ENCODE measurements at regions not wholly inside any gene's neighbourhood (a gene's known extent, or its start where the extent isn't known, plus 50 kb on each side); places are given as distances from the start of the nearest gene placed in this dataset.

GRCh38 chr2:22694856-22695255 lies 690.1 kb upstream of the KLHL29 start:
- no peak overlapping the region for H3K4me3 ChIP-seq (replicated peaks in 1 of 2; ENCODE audit: low read depth in 2 of 2, low read length in 2 of 2)
- TF ChIP-seq CTCF (IDR thresholded peaks at IDR 0.05; ENCODE audit: low read depth, low read length), result no peak
- no peak for DNase-seq (ENCODE audit: low read depth in 2 of 2)

- H3K4me3 ChIP-seq (replicated peaks in 1 of 2; ENCODE audit: low read depth in 2 of 2, low read length in 2 of 2), result no peak overlapping the region
- TF ChIP-seq CTCF (IDR thresholded peaks at IDR 0.05; ENCODE audit: low read depth, low read length), result no peak
- DNase-seq (ENCODE audit: low read depth in 2 of 2), result no peak
Observed at GRCh38 chr2:22697054-22697788, 687.8 kb upstream of the KLHL29 start.

- no peak for TF ChIP-seq CTCF (IDR thresholded peaks at IDR 0.05; ENCODE audit: low read depth, low read length)
- DNase-seq (ENCODE audit: low read depth in 2 of 2), result no peak
- no peak overlapping the region for H3K4me3 ChIP-seq (replicated peaks in 1 of 2; ENCODE audit: low read depth in 2 of 2, low read length in 2 of 2)
Observed at GRCh38 chr2:22701561-22702160, 683.3 kb upstream of the KLHL29 start.

GRCh38 chr2:22703286-22703920 lies 681.6 kb upstream of the KLHL29 start:
- no peak for TF ChIP-seq CTCF (IDR thresholded peaks at IDR 0.05; ENCODE audit: low read depth, low read length)
- H3K4me3 ChIP-seq (replicated peaks in 1 of 2; ENCODE audit: low read depth in 2 of 2, low read length in 2 of 2), result no peak overlapping the region
- DNase-seq (ENCODE audit: low read depth in 2 of 2), result no peak

GRCh38 chr2:22719396-22719795 lies 665.6 kb upstream of the KLHL29 start:
- DNase-seq (ENCODE audit: low read depth in 2 of 2), result no peak
- TF ChIP-seq CTCF (IDR thresholded peaks at IDR 0.05; ENCODE audit: low read depth, low read length), result no peak
- H3K4me3 ChIP-seq (replicated peaks in 1 of 2; ENCODE audit: low read depth in 2 of 2, low read length in 2 of 2), result no peak overlapping the region

- H3K4me3 ChIP-seq (replicated peaks in 1 of 2; ENCODE audit: low read depth in 2 of 2, low read length in 2 of 2), result no peak overlapping the region
- no peak for DNase-seq (ENCODE audit: low read depth in 2 of 2)
- no peak for TF ChIP-seq CTCF (IDR thresholded peaks at IDR 0.05; ENCODE audit: low read depth, low read length)
Observed at GRCh38 chr2:22729466-22729865, 655.5 kb upstream of the KLHL29 start.

Measured in cardiac fibroblast (primary cell).